ENCODE measurements at regions not wholly inside any gene's neighbourhood (a gene's known extent, or its start where the extent isn't known, plus 50 kb on each side); places are given as distances from the start of the nearest gene placed in this dataset.

DNA sequence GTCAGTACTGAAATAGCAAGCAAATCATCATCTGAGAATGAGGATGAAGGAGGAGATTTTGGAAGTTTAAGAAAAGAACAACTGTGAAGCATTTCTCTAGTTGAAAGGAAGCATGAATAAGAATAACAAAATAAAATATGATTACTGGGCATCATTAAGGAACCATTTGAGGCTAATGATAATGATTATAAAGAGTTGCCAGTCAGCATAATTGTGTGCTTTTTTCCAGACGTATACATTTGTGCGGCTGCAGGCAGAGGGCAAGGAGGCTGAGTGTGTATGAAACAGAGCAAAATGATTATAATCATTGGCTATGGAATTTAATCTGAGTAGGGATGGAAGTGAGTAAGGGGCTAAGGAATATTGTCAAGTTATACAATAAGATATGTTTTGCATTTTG, 218.7 kb upstream of the FUT9 start:
- no peak overlapping the region for H3K4ac ChIP-seq (ENCODE audit: low read depth, low read length)
- no CpG with 5 or more reads among the region's 2 CpGs for WGBS (ENCODE audit: extremely low coverage, insufficient read length, low lambda C conversion rate)

More for the DNA sequence above, 218.7 kb upstream of the FUT9 start:
- Mint-ChIP-seq H3K9me3 (peaks cover 0 to 3% of the 10 kb centered on the region in 2 experiments; a peak in 2 of 5 replicates), H3K27me3 (ENCODE audit: low read depth) (peaks cover 53% of the 10 kb centered on the region), H3K4me3 (no peak overlapping the region; a peak in 1 of 5 replicates), H3K4me1 (peaks cover 5% of the 10 kb centered on the region in 2 experiments), H3K27ac (no peak overlapping the region), H3K36me3 (ENCODE audit: insufficient read depth in 1 of 3, low read depth in 3 of 3) (no peaks in the 10 kb centered on the region)
- no peak overlapping the region for H3K56ac ChIP-seq (ENCODE audit: insufficient read length, low read depth, low read length)
- H3K18ac ChIP-seq (ENCODE audit: insufficient read length, low read depth, low read length) = no peak overlapping the region
- no peak overlapping the region for H4K91ac ChIP-seq (ENCODE audit: insufficient read length, low read depth, low read length)
- H2AK5ac ChIP-seq (ENCODE audit: insufficient read length, low read length) = no peak overlapping the region
- no peak overlapping the region for H3K9ac ChIP-seq (ENCODE audit: extremely low read depth, insufficient read length, low read length)
- no peak overlapping the region for H3K27ac ChIP-seq (ENCODE audit: insufficient read length, low read depth, low read length)
- TF ChIP-seq, protein P1, sequence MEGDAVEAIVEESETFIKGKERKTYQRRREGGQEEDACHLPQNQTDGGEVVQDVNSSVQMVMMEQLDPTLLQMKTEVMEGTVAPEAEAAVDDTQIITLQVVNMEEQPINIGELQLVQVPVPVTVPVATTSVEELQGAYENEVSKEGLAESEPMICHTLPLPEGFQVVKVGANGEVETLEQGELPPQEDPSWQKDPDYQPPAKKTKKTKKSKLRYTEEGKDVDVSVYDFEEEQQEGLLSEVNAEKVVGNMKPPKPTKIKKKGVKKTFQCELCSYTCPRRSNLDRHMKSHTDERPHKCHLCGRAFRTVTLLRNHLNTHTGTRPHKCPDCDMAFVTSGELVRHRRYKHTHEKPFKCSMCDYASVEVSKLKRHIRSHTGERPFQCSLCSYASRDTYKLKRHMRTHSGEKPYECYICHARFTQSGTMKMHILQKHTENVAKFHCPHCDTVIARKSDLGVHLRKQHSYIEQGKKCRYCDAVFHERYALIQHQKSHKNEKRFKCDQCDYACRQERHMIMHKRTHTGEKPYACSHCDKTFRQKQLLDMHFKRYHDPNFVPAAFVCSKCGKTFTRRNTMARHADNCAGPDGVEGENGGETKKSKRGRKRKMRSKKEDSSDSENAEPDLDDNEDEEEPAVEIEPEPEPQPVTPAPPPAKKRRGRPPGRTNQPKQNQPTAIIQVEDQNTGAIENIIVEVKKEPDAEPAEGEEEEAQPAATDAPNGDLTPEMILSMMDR (conservative IDR thresholded peaks at IDR 0.05) = no peak
- H2AFZ ChIP-seq (ENCODE audit: low read length) = no peak overlapping the region
- DNase-seq = no peak
- no peaks in the 10 kb centered on the region for H3K9me3 ChIP-seq (ENCODE audit: control insufficient read depth, low read depth, low read length)
- H3K27me3 ChIP-seq (ENCODE audit: insufficient read depth, low read length) = peaks cover 10% of the 10 kb centered on the region; the same call in 1 of the 2 replicates
- H2BK15ac ChIP-seq (ENCODE audit: low read depth, low read length) = no peak overlapping the region
- no peak overlapping the region for H2BK120ac ChIP-seq (ENCODE audit: low read depth, low read length, poor library complexity, severe bottlenecking)
- H4K20me1 ChIP-seq (ENCODE audit: control insufficient read depth, insufficient read depth, insufficient read length) = no peaks in the 10 kb centered on the region
- no peak overlapping the region for H3K14ac ChIP-seq (ENCODE audit: insufficient read depth, low read length)
- no peak overlapping the region for H3K23ac ChIP-seq (ENCODE audit: insufficient read length, low read depth, low read length)
- H3K4me2 ChIP-seq (ENCODE audit: insufficient read depth, insufficient read length, low read length) = no peak overlapping the region
- no peak overlapping the region for H2BK12ac ChIP-seq (ENCODE audit: insufficient read length, low read depth, low read length)
- H3K4me1 ChIP-seq (ENCODE audit: insufficient read depth, low read length) = no peaks in the 10 kb centered on the region
- H3K79me2 ChIP-seq (ENCODE audit: insufficient read depth, low read length) = no peaks in the 10 kb centered on the region
- no peak overlapping the region for H4K8ac ChIP-seq (replicated peaks; ENCODE audit: insufficient read length, low read depth, low read length)
- H4K5ac ChIP-seq (ENCODE audit: insufficient read length, low read depth, low read length) = no peak overlapping the region
- no peak overlapping the region for H2BK5ac ChIP-seq (ENCODE audit: insufficient read length, low read length)
- no peak overlapping the region for H2BK20ac ChIP-seq (ENCODE audit: low read depth, low read length, poor library complexity, severe bottlenecking)
- H3K79me1 ChIP-seq (ENCODE audit: insufficient read depth, low read depth, low read length, poor library complexity, severe bottlenecking) = no peaks in the 10 kb centered on the region
- H3T11ph ChIP-seq (ENCODE audit: low read length) = no peak overlapping the region
- H3K23me2 ChIP-seq (ENCODE audit: insufficient read length, low read depth, low read length, poor library complexity, severe bottlenecking) = no peaks in the 10 kb centered on the region
